Endodermal cell (in vitro differentiated cells): ENCODE measurements at regions not wholly inside any gene's neighbourhood (a gene's known extent, or its start where the extent isn't known, plus 50 kb on each side); places are given as distances from the start of the nearest gene placed in this dataset. TPM values are rescaled to one million over a fixed set of nuclear protein-coding genes. Genes with fewer than 3 reads are reported as not detected.
A peak's percentile ranks its signal among the peaks of the same experiment; 100 is the strongest.

ENCODE experiments used
- DNase-seq: peaks from one replicate; pipeline ENCODE4 v3.0.0-alpha.2; 2017
- H3K27ac ChIP-seq: 2 replicates; pipeline ENCODE4 v1.5.1; 2013; ENCODE audit warnings: mild to moderate bottlenecking, low read depth, low read length, moderate library complexity
- H3K27me3 ChIP-seq: 2 replicates; pipeline ENCODE4 v1.6.1; 2013; ENCODE audit warnings: mild to moderate bottlenecking, low read length, moderate library complexity; ENCODE audit not compliant: insufficient read depth, control insufficient read depth, poor library complexity, severe bottlenecking
- H3K36me3 ChIP-seq: 2 replicates; pipeline ENCODE4 v1.7.0; 2013; ENCODE audit warnings: mild to moderate bottlenecking, low read length, moderate library complexity; ENCODE audit not compliant: control insufficient read depth, insufficient read depth
- H3K4me1 ChIP-seq: one replicate; pipeline ENCODE4 v1.7.0; 2013; ENCODE audit warnings: low read length; ENCODE audit not compliant: control insufficient read depth, insufficient read depth
- H3K4me3 ChIP-seq: 2 replicates; pipeline ENCODE4 v1.5.1; 2013; ENCODE audit warnings: mild to moderate bottlenecking, low read length, moderate library complexity
- H3K9ac ChIP-seq: 2 replicates; pipeline ENCODE4 v1.6.1; 2013; ENCODE audit warnings: mild to moderate bottlenecking, low read length, moderate library complexity; ENCODE audit not compliant: poor library complexity, severe bottlenecking; ENCODE audit errors: extremely low read depth
- H3K9me3 ChIP-seq: 2 replicates; pipeline ENCODE4 v1.6.1; 2013; ENCODE audit warnings: mild to moderate bottlenecking, low read length, moderate library complexity; ENCODE audit not compliant: control insufficient read depth
- H3K27ac Mint-ChIP-seq: 2 replicates; pipeline ENCODE4 v1.8.0; 2020; ENCODE audit warnings: mixed read lengths
- H3K27me3 Mint-ChIP-seq: 2 replicates; pipeline ENCODE4 v1.8.0; 2021; ENCODE audit warnings: mild to moderate bottlenecking, mixed read lengths; ENCODE audit not compliant: insufficient read depth
- H3K36me3 Mint-ChIP-seq: 2 replicates; pipeline ENCODE4 v1.8.0; 2020; ENCODE audit warnings: low read depth, mixed read lengths
- H3K4me1 Mint-ChIP-seq: 2 replicates; pipeline ENCODE4 v1.8.0; 2020; ENCODE audit warnings: mixed read lengths
- H3K4me3 Mint-ChIP-seq: 2 replicates; pipeline ENCODE4 v1.8.0; 2020; ENCODE audit warnings: mild to moderate bottlenecking, moderate library complexity, mixed read lengths
- H3K9me3 Mint-ChIP-seq: 2 replicates; pipeline ENCODE4 v1.8.0; 2020; ENCODE audit warnings: mild to moderate bottlenecking, mixed read lengths
- microRNA-seq: library from miRNA; unstranded; fragments of <30 nt; microRNA quantifications from one replicate; pipeline ENCODE4 v1.2.0, GENCODE V29; 2020; ENCODE audit warnings: borderline microRNAs expressed
- TF ChIP-seq, protein P1 (sequence below): fragments of 200-600 bp; sonication (generic); conservative IDR thresholded peaks from 2 replicates; pipeline ENCODE4 v1.5.0; 2021; ENCODE audit warnings: antibody characterized with exemption, mild to moderate bottlenecking

DNA sequence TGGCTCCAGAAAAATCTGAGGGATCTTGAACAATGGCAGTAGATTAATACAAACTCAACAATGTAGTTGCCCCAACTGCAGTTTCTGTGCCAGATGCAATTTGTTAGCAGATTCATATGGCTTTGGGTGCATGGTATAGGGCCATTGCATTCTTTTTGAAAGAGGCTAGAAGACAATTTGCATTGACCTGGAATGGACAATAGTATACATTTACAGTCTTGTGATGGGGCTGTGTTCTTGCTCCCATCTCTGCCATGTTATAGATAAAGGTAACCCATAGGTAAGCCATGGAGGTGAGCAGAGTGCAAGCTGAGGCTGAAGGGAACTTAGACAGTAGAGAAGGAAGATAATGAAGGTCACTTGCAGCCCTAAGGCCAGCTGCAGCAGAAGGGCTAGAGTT, 50.1 kb upstream of the DIO3 start:
- Mint-ChIP-seq H3K4me3 (no peak overlapping the region), H3K4me1 (no peaks in the 10 kb centered on the region), H3K9me3 (peaks cover 10% of the 10 kb centered on the region), H3K27ac (no peak overlapping the region), H3K27me3 (peaks cover 2% of the 10 kb centered on the region), H3K36me3 (no peaks in the 10 kb centered on the region)
- Histone ChIP-seq H3K36me3 (no peaks in the 10 kb centered on the region), H3K9me3 (no peaks in the 10 kb centered on the region), H3K4me3 (no peak overlapping the region), H3K4me1 (no peaks in the 10 kb centered on the region), H3K9ac (no peak overlapping the region), H3K27me3 (no peaks in the 10 kb centered on the region), H3K27ac (no peak overlapping the region)
- DNase-seq: no peak
- TF ChIP-seq, protein P1, sequence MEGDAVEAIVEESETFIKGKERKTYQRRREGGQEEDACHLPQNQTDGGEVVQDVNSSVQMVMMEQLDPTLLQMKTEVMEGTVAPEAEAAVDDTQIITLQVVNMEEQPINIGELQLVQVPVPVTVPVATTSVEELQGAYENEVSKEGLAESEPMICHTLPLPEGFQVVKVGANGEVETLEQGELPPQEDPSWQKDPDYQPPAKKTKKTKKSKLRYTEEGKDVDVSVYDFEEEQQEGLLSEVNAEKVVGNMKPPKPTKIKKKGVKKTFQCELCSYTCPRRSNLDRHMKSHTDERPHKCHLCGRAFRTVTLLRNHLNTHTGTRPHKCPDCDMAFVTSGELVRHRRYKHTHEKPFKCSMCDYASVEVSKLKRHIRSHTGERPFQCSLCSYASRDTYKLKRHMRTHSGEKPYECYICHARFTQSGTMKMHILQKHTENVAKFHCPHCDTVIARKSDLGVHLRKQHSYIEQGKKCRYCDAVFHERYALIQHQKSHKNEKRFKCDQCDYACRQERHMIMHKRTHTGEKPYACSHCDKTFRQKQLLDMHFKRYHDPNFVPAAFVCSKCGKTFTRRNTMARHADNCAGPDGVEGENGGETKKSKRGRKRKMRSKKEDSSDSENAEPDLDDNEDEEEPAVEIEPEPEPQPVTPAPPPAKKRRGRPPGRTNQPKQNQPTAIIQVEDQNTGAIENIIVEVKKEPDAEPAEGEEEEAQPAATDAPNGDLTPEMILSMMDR: no peak

Small RNAs in the stretch of these regions (microRNA-seq; reads per million reads assigned to microRNA genes)
- gene MIR1185-1 (2.1 reads per million, percentile 10 among the genes with 10 or more reads in this experiment), gene MIR1185-2 (not detected), gene MIR1193 (not detected), gene MIR1197 (not detected), gene MIR134 (1.8 reads per million, percentile 7 among the genes with 10 or more reads in this experiment), gene MIR154 (5.6 reads per million, percentile 34 among the genes with 10 or more reads in this experiment), gene MIR299 (1.0 reads per million), gene MIR300 (not detected), gene MIR323A (2.7 reads per million, percentile 18 among the genes with 10 or more reads in this experiment), gene MIR323B (0.44 reads per million), gene MIR329-1 (not detected), gene MIR329-2 (not detected), gene MIR369 (5.9 reads per million, percentile 36 among the genes with 10 or more reads in this experiment), gene MIR376A1 (not detected), gene MIR376A2 (not detected), gene MIR376B (0.74 reads per million), gene MIR376C (17.6 reads per million, percentile 54 among the genes with 10 or more reads in this experiment), gene MIR377 (0.44 reads per million), gene MIR379 (6.1 reads per million, percentile 36 among the genes with 10 or more reads in this experiment), gene MIR380 (not detected), gene MIR381 (2.1 reads per million, percentile 10 among the genes with 10 or more reads in this experiment), gene MIR382 (4.0 reads per million, percentile 27 among the genes with 10 or more reads in this experiment), gene MIR409 (16.0 reads per million, percentile 50 among the genes with 10 or more reads in this experiment), gene MIR411 (20.9 reads per million, percentile 56 among the genes with 10 or more reads in this experiment), gene MIR412 (not detected), gene MIR485 (0.89 reads per million), gene MIR487A (3.0 reads per million, percentile 20 among the genes with 10 or more reads in this experiment), gene MIR487B (16.9 reads per million, percentile 52 among the genes with 10 or more reads in this experiment), gene MIR494 (1.3 reads per million), gene MIR495 (1.2 reads per million), gene MIR496 (not detected), gene MIR539 (not detected), gene MIR541 (not detected), gene MIR543 (1.0 reads per million), gene MIR544A (not detected), gene MIR654 (0.89 reads per million), gene MIR655 (not detected), gene MIR656 (0.44 reads per million), gene MIR668 (not detected), gene MIR758 (not detected), gene MIR889 (0.44 reads per million)
